PC-3 (cell line): ENCODE measurements at regions not wholly inside any gene's neighbourhood (a gene's known extent, or its start where the extent isn't known, plus 50 kb on each side); places are given as distances from the start of the nearest gene placed in this dataset.
"Not testable (repeated sequence)": the region's sequence is repeated elsewhere in the genome, so short reads cannot be mapped to it uniquely, and the experiment has no call there.

Experiments
- ATAC-seq: fragments of 200-7000 bp; cut with Tn5 transposase; 2 replicates; pipeline ENCODE4 v1.9.1; 2020; ENCODE audit warnings: mild to moderate bottlenecking, moderate library complexity
- BruUV-seq: library from RNA; stranded (reverse); fragments of 400-500 nt; replicated peaks from 2 replicates; lab custom pipeline; 2021; lab: Mats Ljungman, UMichigan
- CTCF ChIA-PET: fragments of 300-600 bp; sonication (Branson Sonifier 250); formaldehyde crosslinking; loops from one replicate; lab custom pipeline; 2022; ENCODE audit warnings: antibody characterized with exemption; lab: Charles Lee
- POLR2A ChIA-PET: fragments of 300-600 bp; sonication (Branson Sonifier 250); formaldehyde crosslinking; loops from one replicate; lab custom pipeline; 2022; ENCODE audit warnings: antibody characterized with exemption; ENCODE audit not compliant: unreplicated experiment; lab: Charles Lee
- DNase-seq: peaks from one replicate; pipeline ENCODE4 v3.0.0-alpha.2; 2015
- H2AFZ ChIP-seq: fragments of 300-600 bp; sonication (generic); 2 replicates; pipeline ENCODE4 v1.6.0; 2016; ENCODE audit warnings: antibody characterized with exemption, low read length
- H3F3A ChIP-seq: fragments of 300-600 bp; sonication (generic); one replicate; pipeline ENCODE4 v1.6.0; 2017; ENCODE audit warnings: antibody characterized with exemption, low read length, control low read depth, mild to moderate bottlenecking; ENCODE audit not compliant: unreplicated experiment
- H3K27ac ChIP-seq: fragments of 300-600 bp; sonication (generic); 2 replicates; pipeline ENCODE4 v1.5.1; 2016; ENCODE audit warnings: mild to moderate bottlenecking, low read length
- H3K27me3 ChIP-seq: fragments of 300-600 bp; sonication (generic); 2 replicates; pipeline ENCODE4 v1.6.1; 2016; ENCODE audit warnings: low read length, mixed read lengths
- H3K36me3 ChIP-seq: fragments of 300-600 bp; sonication (generic); 2 replicates; pipeline ENCODE4 v1.6.1; 2016; ENCODE audit warnings: low read depth, mixed run types, low read length, mixed read lengths
- H3K4me1 ChIP-seq: fragments of 300-600 bp; sonication (generic); 2 replicates; pipeline ENCODE4 v1.5.1; 2016; ENCODE audit warnings: low read length; ENCODE audit not compliant: insufficient read depth
- H3K4me2 ChIP-seq: fragments of 300-600 bp; sonication (generic); 2 replicates; pipeline ENCODE4 v1.6.0; 2016; ENCODE audit warnings: low read length
- H3K4me3 ChIP-seq: fragments of 300-600 bp; sonication (generic); 2 replicates; pipeline ENCODE4 v1.5.1; 2016; ENCODE audit warnings: mild to moderate bottlenecking, low read length, mixed read lengths
- H3K79me2 ChIP-seq: fragments of 300-600 bp; sonication (generic); 2 replicates; pipeline ENCODE4 v1.6.1; 2017; ENCODE audit warnings: low read length, mixed read lengths
- H3K9ac ChIP-seq: fragments of 300-600 bp; sonication (generic); 2 replicates; pipeline ENCODE4 v1.6.0; 2016; ENCODE audit warnings: mild to moderate bottlenecking, low read length
- H3K9me2 ChIP-seq: fragments of 300-600 bp; sonication (generic); replicated peaks from 2 replicates; pipeline ENCODE4 v1.6.1; 2016; ENCODE audit warnings: mixed run types, low read length, mixed read lengths
- H3K9me3 ChIP-seq: fragments of 300-600 bp; sonication (generic); 2 replicates; pipeline ENCODE4 v1.6.1; 2016; ENCODE audit warnings: low read length, mixed read lengths
- H4K20me1 ChIP-seq: fragments of 300-600 bp; sonication (generic); 2 replicates; pipeline ENCODE4 v1.6.1; 2016; ENCODE audit warnings: low read length, mixed read lengths
- EZH2 ChIP-seq: fragments of 300-600 bp; sonication (generic); IDR thresholded peaks from one replicate; pipeline ENCODE4 v1.6.1; 2017; ENCODE audit warnings: antibody characterized with exemption, mild to moderate bottlenecking, low read length; ENCODE audit not compliant: unreplicated experiment
- EZH2phosphoT487 ChIP-seq: fragments of 300-600 bp; sonication (generic); IDR thresholded peaks from 2 replicates; pipeline ENCODE4 v1.6.1; 2018; ENCODE audit warnings: mild to moderate bottlenecking, antibody characterized with exemption, low read length, borderline replicate concordance
- intact Hi-C: fragments of 100-400 bp; cut with micrococcal nuclease; formaldehyde crosslinking; loops from 2 replicates; pipeline ENCODE4 v1.9.0; 2023
- TF ChIP-seq, protein P1 (sequence below): fragments of 300-600 bp; sonication (generic); conservative IDR thresholded peaks from 2 replicates; pipeline ENCODE4 v1.5.1; 2017; ENCODE audit warnings: antibody characterized with exemption, low read depth, mild to moderate bottlenecking, low read length

DNA sequence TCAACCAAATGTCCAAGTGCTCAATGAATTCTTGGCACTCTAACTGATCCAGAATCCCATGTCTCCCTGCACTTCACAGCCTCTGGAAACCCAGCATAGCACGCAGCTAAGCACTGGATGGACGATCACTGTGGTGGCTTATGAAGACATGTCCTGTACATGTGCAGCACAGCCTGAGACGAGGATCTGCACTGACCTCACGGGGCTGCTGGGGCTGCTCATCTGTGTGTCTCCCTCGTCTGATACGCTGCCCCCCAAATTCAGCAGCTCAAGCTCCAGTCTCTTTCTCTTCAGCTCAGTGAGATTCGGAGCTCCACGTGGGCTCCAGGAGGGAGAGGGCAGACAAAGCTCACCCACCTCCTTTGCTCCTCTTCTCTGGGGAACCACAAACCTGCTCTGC, 126.9 kb downstream of the CPZ start:
- BruUV-seq, result no TSS peak
- no peak overlapping the region for H3K4me2 ChIP-seq
- H3K9me3 ChIP-seq, result 0 out of 2 replicates have a peak, but pooled peaks cover 8% of the 10 kb centered on the region
- H3K27me3 ChIP-seq, result peaks cover 39% of the 10 kb centered on the region
- no peaks in the 10 kb centered on the region for H3K4me1 ChIP-seq
- no peak overlapping the region for H2AFZ ChIP-seq
- DNase-seq (no peak), ATAC-seq (no peak)
- intact Hi-C loops, result no loop called here
- ChIA-PET CTCF (no interaction called here), POLR2A (no interaction called here)
- no peaks in the 10 kb centered on the region for H4K20me1 ChIP-seq
- H3K36me3 ChIP-seq, result no peaks in the 10 kb centered on the region
- H3K4me3 ChIP-seq, result no peak overlapping the region
- TF ChIP-seq, protein P1, sequence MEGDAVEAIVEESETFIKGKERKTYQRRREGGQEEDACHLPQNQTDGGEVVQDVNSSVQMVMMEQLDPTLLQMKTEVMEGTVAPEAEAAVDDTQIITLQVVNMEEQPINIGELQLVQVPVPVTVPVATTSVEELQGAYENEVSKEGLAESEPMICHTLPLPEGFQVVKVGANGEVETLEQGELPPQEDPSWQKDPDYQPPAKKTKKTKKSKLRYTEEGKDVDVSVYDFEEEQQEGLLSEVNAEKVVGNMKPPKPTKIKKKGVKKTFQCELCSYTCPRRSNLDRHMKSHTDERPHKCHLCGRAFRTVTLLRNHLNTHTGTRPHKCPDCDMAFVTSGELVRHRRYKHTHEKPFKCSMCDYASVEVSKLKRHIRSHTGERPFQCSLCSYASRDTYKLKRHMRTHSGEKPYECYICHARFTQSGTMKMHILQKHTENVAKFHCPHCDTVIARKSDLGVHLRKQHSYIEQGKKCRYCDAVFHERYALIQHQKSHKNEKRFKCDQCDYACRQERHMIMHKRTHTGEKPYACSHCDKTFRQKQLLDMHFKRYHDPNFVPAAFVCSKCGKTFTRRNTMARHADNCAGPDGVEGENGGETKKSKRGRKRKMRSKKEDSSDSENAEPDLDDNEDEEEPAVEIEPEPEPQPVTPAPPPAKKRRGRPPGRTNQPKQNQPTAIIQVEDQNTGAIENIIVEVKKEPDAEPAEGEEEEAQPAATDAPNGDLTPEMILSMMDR, result no peak
- TF ChIP-seq EZH2phosphoT487, result no peak
- TF ChIP-seq EZH2, result no peak
- no peak overlapping the region for H3K27ac ChIP-seq
- no peaks in the 10 kb centered on the region for H3F3A ChIP-seq
- H3K79me2 ChIP-seq, result no peaks in the 10 kb centered on the region
- no peaks in the 10 kb centered on the region for H3K9me2 ChIP-seq
- H3K9ac ChIP-seq, result no peak overlapping the region

DNA sequence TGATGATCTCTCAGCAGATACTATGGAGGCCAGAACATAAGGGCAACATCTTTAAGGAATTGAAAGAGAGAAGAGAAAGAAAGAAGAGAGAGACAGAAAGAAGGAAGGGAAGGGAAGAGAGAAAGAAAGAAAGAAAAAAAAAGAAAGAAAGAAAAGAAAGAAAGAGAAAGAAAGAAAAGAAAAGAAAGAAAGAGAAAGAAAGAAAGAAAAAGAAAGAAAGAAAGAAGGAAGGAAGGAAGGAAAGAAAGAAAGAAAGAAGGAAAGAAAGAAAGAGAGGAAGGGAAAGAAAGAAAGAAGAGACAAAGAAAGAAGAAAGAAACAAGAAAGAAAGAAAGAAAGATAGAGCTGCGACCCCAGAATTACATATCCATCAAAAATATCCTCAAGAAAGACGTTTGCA, 124.9 kb downstream of the CPZ start:
- intact Hi-C loops, H3K4me2 ChIP-seq, H3K27ac ChIP-seq, POLR2A ChIA-PET, H4K20me1 ChIP-seq, H2AFZ ChIP-seq, H3K9ac ChIP-seq, H3K79me2 ChIP-seq, H3F3A ChIP-seq, H3K4me3 ChIP-seq, H3K4me1 ChIP-seq, ATAC-seq, H3K36me3 ChIP-seq, BruUV-seq, CTCF ChIA-PET, H3K9me2 ChIP-seq, DNase-seq: not testable (repeated sequence)
- 0 out of 2 replicates have a peak, but pooled peaks cover 11% of the 10 kb centered on the region for H3K9me3 ChIP-seq
- H3K27me3 ChIP-seq, result peaks cover 24% of the 10 kb centered on the region

DNA sequence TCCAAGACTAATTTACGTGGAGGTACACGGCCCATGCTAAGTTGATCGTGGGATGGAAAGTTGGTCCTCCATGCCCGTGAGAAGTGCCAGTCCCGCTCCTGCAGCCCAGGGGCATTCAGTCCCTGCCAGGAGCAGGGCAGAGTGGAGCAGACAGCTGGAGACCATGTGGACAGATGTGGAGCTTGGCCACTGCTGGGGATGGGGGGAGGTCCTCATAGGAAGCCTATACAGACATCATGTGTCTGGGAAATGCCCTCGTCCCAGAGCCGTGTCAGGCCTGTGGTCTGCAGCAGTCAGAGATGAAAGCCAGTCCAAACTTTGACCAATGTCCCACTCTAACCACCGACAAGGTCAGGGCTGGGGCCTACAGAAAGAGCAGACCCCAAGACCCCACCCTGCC, 118.4 kb downstream of the CPZ start:
- H3K9me3 ChIP-seq, result 0 out of 2 replicates have a peak, but pooled peaks cover 11% of the 10 kb centered on the region
- H3K27ac ChIP-seq, result no peak overlapping the region
- H2AFZ ChIP-seq, result no peak overlapping the region
- intact Hi-C loops, result no loop called here
- H3K9ac ChIP-seq, result no peak overlapping the region
- H3K36me3 ChIP-seq, result no peaks in the 10 kb centered on the region
- H3K4me3 ChIP-seq, result no peak overlapping the region
- no TSS peak for BruUV-seq
- peaks cover 37% of the 10 kb centered on the region for H3K27me3 ChIP-seq
- H3K4me2 ChIP-seq, result no peak overlapping the region
- TF ChIP-seq, protein P1, result no peak
- no peak for TF ChIP-seq EZH2phosphoT487
- no peak for TF ChIP-seq EZH2
- H3K9me2 ChIP-seq, result no peaks in the 10 kb centered on the region
- no peaks in the 10 kb centered on the region for H3F3A ChIP-seq
- ChIA-PET CTCF (no interaction called here), POLR2A (no interaction called here)
- no peaks in the 10 kb centered on the region for H4K20me1 ChIP-seq
- ATAC-seq, result no peak
- no peak for DNase-seq
- no peaks in the 10 kb centered on the region for H3K79me2 ChIP-seq
- H3K4me1 ChIP-seq, result no peaks in the 10 kb centered on the region
